Kidney glomerular epithelial cell (primary cell): ENCODE measurements at regions not wholly inside any gene's neighbourhood (a gene's known extent, or its start where the extent isn't known, plus 50 kb on each side); places are given as distances from the start of the nearest gene placed in this dataset.

Source experiments
- DNase-seq: peaks from one replicate; lab custom pipeline; 2025; lab: John Stamatoyannopoulos, UW

DNA sequence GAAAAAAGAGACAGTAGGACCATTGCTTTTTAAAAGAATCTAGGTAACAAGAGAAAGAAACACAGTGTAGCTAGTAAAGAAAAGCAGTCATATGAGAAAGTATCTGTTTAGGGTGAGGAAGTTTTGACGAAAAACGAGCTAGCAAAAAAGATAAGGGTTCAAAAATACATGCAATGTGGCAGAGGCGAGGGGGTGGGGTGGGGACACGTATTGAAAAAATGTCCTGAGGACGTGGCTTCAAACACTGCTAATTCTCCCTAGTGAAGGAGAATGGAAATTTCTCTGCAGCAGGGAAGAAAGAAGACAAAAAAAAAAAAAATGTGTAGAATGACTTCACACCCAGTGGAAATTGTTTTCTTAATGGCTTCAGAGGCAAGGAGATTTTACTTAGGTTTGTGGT, 856.4 kb upstream of the INTU start:
- no peak for DNase-seq

DNA sequence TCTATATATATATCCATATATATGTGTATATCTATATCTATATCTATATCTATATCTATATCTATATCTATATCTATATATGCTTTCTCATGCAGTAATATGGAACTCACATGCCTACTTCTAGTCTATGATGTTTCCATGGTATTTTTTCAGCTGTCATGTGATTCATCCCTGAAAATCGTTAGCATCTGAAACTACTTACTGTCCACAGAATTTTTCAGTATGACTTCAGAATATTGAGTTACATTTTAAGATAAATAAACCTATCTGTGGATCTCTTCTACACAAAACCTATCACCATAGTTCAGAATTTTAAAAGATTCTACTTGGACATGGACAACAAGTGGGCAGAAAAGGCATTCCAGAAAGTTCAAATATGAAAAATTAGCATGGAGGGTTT, 855.1 kb upstream of the INTU start:
- DNase-seq = no peak

DNA sequence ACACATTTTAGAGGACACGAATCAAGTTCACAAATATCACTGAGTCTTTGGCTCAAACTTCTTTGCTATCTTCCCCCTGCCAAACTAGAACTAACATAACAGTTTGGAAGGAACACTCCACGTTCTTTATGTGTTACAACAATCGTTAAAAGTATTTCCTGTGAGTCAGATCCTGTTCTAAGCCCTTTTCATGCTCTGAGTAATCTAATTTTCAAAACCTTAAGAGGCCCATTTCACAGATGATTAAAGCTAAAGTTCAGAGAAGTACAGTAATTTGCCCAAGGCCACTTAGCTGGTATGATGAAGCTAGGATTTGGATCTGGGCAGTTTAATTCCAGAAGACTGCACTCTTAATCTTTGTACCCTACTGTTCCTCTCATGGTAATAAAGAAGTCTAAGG, 854.4 kb upstream of the INTU start:
- no peak for DNase-seq

DNA sequence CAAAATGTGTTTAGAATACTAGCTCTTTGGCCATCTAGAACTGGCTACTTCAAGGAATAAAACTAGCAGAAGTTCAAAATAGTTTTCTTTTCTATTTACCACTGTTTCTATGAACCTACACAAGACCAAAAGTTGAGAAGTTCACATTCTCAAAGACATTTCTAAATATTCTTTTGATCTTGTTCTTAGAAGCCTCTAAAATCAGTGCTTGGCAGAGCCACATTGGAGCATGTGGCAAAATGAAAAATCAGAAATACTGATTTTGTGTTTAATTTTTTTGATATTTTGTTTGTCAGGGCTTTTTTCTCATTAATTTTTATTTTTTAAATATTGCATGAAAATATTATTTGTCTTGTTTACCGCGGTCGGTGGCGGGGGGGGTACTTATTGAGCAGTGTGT, 853.8 kb upstream of the INTU start:
- no peak for DNase-seq

DNA sequence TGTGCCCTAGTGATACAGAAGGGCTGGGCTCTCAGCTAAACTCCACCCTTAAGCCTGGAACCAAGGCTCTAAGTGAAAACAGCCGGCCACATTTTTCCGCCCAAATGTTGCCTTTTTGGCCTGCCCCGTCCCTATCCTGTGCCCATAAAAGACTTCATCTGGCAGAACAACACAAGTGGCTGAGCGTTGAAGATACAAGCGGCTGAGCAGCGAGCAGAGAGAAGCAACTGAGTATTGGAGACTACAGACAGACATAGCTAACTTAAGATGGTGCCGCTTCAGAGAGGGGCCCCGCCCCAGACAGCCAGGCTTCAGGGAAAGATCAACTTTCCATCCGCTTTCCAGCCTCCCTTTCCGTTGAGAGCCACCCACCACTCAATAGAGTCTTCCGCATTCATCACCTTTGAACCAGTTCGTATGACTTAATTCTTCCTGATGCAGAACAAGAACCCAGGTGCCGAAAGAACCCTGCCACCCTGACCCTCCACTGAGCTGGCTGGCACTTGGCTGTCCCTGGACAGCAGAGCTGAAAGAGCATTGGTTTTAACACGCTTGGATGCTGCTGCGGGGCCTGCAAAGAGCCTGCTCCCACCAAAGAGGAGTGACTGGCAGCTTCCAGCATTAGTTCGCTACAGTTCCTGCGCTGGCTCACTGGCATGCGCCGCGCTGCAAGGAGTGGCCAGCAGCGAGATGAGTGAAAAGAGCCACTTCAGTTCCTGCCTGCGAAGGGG, 853.2 kb upstream of the INTU start:
- no peak for DNase-seq

DNA sequence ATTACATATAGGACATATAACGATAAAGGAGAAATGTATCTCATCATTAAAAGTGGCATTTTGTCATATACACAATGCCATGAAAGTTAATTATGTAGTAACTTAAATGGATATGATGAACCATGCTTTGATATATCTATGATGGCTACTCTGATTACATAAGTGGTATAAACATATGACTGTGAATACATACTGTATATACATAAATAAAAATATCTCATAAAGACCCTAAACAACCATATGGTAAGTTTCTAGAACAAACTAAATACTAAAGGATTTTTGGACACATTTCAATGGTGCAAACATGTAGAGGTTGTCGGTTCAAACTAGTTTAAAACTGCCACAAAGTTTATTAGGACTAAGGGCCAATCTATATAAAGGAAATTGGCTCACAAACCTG, 849.6 kb upstream of the INTU start:
- DNase-seq = no peak

DNA sequence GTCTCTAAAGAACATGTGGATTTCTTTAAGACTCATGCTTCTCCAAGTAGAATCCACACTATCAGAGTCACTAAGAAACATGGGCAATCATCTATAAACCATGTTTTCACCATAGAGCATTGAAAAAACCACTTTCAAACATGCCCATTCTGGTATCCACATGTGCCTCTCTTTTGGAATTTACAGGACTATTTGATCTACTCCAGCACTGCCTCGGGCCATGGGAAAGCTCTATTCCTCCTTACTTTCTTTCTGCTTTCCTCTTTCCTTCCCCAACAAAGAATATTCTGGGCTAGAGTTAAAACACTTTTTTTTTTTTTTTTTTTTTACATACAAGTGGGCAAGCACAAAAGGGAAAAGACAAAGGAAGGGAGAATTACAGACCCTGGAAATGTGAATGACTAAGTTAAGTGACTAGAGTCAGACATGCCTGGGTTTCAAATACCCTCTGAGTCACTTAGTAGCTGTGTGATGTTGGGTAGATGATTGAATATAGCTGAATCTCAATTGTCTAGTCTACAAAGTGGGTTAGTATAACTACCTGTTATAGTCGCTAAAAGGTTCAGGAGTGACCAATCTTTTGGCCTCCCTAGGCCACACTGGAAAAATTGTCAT, 847.7 kb upstream of the INTU start:
- no peak for DNase-seq

DNA sequence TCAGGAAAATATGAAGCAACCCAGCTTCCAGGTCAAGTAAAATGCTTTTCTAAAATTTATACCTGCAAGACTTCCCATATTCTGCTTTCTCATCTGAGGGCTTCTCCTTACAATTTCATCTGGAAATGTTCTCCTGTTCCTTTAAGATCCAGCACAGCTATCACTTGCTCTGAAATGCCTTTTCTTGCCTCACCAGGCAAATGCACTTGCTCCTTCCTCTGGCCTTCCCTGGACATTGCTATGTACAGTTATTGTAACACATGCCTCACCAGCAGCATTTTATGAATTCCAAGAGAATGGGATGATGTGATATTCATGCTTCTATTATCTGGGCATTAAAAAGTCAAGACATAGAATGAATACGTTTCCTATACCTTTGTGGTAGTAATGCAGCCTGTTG, 842.1 kb upstream of the INTU start:
- no peak for DNase-seq

DNA sequence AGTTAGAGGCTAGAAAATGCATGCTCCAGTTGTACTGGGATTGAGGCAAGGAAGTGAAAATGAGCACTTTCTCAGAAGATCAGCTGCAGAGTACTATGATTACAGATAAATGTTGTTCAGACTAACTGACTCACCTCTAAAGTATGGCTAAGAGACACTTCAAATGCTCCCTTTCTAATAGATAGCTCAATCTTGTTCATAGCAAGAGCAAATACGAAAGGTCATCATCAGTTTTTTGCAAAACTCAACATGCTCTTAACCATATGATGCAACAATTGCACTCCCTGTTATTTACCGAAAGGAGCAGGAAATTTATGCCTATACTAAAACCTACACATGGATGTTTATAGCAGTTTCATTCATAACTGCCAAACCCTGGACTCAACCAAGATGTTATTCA, 838.4 kb upstream of the INTU start:
- DNase-seq = no peak

DNA sequence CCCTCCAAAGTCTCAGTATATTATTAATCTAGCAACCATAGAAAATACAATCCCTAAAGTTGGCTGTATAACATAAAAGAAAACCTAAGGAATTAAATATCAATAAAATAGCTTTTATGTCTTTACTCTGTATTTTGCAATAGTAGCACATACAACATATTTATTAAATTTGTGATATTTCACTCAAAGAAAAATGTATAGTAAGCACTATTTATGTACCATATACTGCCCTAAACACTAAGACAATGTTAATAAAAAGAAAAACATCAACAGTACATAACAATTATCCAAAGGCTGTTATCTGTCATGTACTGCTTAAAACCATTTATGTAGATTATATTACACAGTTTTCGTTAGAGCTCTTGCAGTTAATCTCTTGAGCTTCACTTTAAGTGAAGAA, 834.5 kb upstream of the INTU start:
- no peak for DNase-seq

DNA sequence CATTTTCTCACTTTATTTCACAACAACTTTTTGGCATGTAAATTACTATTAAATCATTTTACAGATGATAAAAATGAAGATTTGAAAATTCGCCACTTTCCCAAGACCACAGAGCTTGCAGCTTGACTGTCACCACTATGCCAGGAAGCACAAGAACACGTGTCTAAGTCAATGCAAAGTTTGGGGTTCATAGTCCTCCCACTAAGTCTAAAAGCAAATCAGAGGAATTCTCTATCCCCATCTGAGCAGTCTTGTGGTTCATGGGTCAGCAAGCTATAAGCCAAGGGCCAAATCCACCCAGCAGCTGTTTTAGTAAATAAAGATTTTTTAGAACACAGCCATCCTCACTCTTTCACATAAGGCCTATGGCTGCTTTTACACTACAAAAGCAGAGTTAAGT, 833.3 kb upstream of the INTU start:
- DNase-seq = no peak

DNA sequence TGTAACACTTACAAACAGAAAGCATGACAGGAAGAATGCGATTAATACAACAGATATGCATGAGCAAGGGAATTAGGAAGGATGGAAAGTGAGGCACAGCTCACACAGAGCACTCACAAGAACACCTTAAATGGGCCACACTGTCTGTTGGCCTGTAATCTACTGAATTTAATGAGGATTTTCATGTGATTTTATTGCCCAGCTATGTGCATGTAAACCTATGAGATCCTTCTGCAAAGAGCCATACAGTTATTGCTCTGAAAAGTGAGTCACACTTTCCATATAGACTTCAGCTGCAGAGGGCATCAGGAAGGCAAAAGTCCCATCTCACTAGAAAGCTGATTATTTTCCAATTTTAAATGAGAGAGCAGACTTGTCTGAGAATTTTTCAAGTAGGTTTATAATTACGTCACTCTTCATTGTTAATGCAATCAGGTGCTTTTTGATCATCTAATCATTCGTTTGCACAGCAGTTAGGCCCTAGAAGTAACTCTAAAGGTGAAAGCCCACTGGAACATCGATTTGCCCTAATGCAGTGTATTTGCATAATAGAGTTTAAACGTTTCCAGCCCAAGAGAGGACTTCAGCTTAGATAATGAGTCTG, 832.7 kb upstream of the INTU start:
- DNase-seq = no peak

DNA sequence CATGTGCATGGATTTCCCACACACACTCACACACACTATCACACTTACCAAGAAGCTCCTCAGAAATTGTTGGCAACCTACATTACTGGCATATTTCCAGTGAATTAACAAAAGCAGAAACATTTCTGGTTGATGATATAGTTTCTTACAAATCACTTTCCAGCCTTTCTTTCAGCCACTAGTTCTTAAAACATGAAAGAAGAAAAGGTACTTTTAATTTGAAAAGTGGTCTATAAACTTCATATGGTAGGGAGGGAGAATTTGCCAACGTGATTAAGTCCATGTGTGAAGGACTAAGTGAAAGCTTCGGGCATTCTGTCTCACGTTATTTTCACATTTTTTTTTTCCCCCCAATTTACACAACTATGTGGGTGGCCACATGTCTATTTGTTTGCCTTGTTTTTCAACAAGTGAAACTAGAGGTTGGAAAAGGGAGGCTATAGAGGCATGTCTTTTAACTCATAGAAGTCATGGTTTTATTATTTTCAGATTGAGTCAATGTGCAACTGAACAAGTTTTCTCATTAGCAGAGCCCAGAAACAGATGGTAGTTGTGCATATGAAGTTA, 832.1 kb upstream of the INTU start:
- no peak for DNase-seq

DNA sequence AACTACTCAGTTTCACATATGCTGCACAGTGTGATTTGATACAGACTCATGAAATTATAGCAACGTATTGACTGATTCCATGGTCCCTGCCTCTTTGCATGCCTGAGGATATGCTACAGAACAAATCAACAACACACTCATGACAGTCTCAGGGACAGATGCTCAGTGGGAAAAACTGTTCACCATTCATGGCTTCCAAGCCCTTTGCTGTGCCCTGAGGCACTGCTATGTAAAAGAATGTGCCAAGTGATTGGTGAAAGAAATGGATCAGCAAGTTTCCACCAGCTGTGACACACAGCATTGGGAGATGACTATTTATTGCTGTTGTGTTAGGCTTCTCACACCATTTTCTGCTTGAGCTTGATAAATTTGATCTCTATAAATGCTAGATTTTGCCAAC, 825.6 kb upstream of the INTU start:
- no peak for DNase-seq

DNA sequence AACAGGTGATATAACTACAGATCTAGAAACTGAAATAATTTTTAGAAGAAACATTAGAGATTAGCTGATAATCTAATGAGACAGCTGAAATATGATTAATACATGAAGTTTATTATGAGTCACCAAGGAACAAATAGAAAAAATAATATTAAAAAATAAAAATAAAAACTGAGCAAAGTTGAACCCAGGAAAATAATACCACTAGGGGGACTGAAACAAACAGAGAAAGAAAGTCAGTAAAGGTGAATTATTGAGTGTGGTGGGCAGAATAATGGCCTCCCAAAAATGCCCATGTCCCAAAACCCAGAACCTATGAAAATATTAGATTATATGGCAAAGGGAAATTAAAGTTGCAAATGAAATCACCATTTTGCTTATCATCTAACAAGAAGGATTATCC, 820.7 kb upstream of the INTU start:
- DNase-seq = no peak

DNA sequence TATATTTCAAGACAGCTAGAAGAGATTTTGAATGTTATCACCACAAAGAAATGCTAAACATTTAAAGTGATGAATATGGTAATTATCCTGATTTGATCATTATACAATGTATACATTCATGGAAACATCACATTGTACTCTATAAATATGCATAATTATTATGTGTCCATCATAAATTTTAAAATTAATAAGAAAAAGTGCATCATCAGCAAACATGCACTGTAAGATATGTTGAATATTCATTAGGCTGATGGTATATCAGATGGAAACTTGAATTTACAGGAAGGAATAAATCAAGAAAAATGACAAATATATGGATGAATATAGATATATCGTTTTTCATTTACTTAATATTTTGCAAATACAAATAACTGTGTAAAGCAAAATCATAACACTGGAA, 812.1 kb upstream of the INTU start:
- DNase-seq = no peak

DNA sequence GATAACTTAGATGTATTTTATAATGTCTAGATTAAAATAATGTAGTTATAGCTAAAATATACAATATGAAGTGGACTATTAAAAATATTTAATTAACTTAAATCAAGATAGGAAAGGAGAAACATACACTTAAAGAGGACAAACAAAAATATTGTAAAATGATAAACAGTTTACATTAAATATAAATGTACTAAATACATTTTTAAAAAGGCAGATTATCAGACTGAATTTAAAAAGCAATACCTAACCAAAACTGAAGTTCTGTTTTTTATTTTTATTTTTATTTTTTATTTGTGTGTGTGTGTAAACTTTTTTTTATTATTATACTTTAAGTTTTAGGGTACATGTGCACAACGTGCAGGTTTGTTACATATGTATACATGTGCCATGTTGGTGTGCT, 811.6 kb upstream of the INTU start:
- no peak for DNase-seq

DNA sequence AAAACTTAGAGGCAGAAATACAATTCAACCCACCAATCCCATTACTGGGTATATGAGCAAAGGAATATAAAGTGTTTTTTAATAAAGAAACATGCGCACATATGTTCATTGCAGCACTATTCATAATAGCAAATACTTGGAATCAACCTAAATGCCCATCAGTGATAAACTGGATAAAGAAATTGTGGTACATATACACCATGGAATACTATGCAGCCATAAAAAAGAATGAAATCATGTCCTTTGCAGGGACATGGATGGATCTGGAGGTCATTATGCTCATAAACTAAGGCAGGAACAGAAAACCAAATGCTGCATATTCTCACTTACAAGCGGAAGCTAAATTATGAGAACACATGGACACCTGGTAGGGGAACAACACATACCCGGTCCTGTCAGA, 807.7 kb upstream of the INTU start:
- DNase-seq = no peak

DNA sequence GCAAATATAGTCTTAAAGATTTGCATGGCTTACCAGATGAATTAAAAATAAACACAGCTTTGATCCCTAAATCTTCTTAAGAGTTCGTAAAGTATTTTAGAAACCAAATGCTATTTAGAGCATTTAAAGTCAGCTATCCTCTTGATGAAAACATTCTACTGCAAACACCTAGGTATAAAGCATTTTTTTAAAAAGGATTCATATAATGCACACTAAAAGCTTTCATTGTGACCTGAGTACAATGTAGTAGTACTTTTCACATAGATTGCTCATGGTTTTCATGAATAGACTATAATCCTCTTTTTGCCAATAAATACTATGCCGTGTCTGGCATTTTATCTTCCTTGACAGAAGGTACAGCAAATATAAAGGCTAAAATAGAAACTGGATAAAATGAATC, 805.1 kb upstream of the INTU start:
- DNase-seq = no peak

DNA sequence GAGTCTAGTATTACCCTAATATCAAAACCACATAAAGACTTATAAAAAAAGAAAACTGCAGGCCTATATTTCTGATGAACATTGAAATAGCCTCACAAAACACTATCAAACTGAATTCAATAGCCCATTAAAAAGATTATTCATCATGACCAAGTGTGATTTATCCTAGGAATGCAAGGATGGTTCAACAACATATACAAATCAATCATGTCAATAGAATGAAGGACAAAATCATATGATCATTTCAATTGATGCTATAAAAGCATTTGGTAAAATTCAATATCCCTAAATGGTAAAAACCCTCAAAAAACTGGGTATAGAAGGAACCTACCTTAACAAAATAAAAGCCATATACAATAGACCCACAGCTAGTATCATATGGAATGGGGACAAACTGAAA, 797.9 kb upstream of the INTU start:
- DNase-seq = no peak

DNA sequence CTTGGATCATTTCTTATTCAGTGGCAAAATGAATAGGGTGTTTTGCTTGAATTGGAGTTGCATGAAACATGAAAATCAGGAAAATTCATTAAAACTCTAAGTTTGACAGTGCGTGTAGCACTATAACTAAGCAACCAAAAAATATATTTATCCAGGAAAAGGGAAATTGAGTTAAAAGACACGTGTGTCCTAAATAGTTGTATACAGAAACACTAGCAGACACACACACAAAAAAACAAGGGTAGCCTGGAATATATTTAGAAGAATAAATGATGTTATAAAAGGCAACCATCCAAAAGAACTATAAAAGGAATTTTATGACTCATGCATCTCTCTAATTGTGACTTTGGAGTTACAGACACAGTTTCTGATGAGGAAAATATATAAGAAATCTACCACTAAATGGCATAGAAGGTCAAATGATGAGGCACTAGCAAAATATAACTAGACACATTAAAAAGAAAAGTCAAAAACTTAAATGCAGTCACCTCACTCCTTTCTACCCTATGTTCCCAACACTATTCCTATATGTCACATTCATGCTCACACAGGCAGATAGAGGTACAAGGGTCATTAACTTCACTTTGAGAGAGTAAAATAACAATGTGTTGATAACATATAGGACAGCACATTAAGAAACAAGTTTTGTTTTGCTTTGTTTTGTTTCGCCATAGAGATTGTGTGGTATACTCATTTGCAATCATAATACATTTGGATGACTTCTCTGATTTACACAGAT, 793.6 kb upstream of the INTU start:
- no peak for DNase-seq

DNA sequence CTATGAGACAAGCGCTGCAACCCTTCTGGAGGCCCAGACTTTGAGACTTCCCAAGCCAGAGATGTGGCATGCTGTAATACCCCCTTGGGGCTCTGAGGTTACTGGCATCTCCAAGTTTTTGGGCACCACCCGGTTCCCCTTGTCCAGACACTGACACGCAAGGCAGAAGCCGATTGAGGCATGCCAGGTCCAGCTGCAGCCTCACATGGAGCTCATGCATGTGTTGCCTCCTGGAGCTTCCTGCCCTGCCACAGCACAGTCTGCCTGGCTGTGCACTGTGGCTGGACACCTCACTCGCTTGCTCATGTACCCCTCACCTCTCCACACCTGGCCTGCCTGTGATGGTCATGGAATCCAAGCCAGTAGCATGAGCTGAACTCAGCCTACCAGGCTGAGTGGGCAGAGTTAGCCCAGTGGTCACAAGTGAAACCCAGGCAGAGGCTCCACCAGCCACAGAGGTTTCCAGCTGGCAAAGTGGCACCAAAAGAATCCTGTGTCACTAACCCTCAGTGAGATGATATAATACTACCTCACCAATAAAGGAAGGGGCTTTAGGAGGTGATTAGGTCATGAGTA, 789.2 kb upstream of the INTU start:
- no peak for DNase-seq
